OCI-LY3 (cell line): ENCODE measurements at regions not wholly inside any gene's neighbourhood (a gene's known extent, or its start where the extent isn't known, plus 50 kb on each side); places are given as distances from the start of the nearest gene placed in this dataset.

Experiments
- EZH2phosphoT487 ChIP-seq: fragments of 200-600 bp; shearing (Covaris generic); IDR thresholded peaks from 2 replicates; pipeline ENCODE4 v1.6.1; 2018; ENCODE audit warnings: antibody characterized with exemption, mixed run types, low read depth
- TF ChIP-seq, protein P1 (sequence below): fragments of 200-600, 300-600 bp; sonication (generic); IDR thresholded peaks from 2 replicates; pipeline ENCODE4 v1.5.1; 2014; ENCODE audit warnings: antibody characterized with exemption, low read length, low read depth

DNA sequence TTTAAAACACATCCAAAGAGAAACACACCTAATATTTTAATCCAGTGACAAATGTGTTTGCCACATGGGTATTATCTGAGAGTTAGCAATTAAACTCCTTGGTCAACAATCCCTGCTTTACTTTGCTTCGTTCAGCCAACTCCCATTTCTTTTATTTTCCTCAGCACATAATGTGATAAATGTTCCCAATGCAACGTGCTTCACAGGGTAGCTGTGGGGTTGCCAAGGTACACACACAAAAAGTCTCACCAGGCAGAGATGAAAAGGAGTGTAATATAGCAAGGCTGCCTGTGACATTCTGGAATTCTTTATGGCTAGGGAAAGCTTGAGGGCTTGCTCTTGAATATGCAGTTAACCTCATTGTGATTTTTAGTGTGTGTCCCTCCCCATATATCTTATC is 208.0 kb upstream of the DIO2 start:
- TF ChIP-seq, protein P1, sequence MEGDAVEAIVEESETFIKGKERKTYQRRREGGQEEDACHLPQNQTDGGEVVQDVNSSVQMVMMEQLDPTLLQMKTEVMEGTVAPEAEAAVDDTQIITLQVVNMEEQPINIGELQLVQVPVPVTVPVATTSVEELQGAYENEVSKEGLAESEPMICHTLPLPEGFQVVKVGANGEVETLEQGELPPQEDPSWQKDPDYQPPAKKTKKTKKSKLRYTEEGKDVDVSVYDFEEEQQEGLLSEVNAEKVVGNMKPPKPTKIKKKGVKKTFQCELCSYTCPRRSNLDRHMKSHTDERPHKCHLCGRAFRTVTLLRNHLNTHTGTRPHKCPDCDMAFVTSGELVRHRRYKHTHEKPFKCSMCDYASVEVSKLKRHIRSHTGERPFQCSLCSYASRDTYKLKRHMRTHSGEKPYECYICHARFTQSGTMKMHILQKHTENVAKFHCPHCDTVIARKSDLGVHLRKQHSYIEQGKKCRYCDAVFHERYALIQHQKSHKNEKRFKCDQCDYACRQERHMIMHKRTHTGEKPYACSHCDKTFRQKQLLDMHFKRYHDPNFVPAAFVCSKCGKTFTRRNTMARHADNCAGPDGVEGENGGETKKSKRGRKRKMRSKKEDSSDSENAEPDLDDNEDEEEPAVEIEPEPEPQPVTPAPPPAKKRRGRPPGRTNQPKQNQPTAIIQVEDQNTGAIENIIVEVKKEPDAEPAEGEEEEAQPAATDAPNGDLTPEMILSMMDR = no peak
- TF ChIP-seq EZH2phosphoT487 = no peak
